ENCODE measurements at regions not wholly inside any gene's neighbourhood (a gene's known extent, or its start where the extent isn't known, plus 50 kb on each side); places are given as distances from the start of the nearest gene placed in this dataset.

GRCh38 chr2:236430584-236430983 lies 139.0 kb upstream of the ACKR3 start:
- no peak overlapping the region for H2AFZ ChIP-seq (ENCODE audit: low read depth, low read length)
- no peaks in the 10 kb centered on the region for H3K79me2 ChIP-seq (replicated peaks; ENCODE audit: insufficient read depth, low read length)
- H3K4me2 ChIP-seq (ENCODE audit: low read length): no peak overlapping the region
- H3K27ac ChIP-seq (ENCODE audit: low read length): no peak overlapping the region
- H3K9me3 ChIP-seq (ENCODE audit: low read length): peaks cover 5% of the 10 kb centered on the region
- TF ChIP-seq POLR2AphosphoS5 (IDR thresholded peaks at IDR 0.05) (no peak), SMC3 (conservative IDR thresholded peaks at IDR 0.05; ENCODE audit: poor library complexity) (no peak), REST (IDR thresholded peaks at IDR 0.05; ENCODE audit: borderline replicate concordance) (no peak), EP300 (conservative IDR thresholded peaks at IDR 0.05; ENCODE audit: poor library complexity, severe bottlenecking) (no peak), TAF1 (IDR thresholded peaks at IDR 0.05; ENCODE audit: low read depth) (no peak), EZH2 (IDR thresholded peaks at IDR 0.05; ENCODE audit: borderline replicate concordance, insufficient read depth, low read length, poor library complexity, severe bottlenecking) (no peak), MXI1 (conservative IDR thresholded peaks at IDR 0.05; ENCODE audit: poor library complexity, severe bottlenecking) (no peak), RAD21 (conservative IDR thresholded peaks at IDR 0.05) (no peak)
- H3K9ac ChIP-seq (ENCODE audit: low read length): no peak overlapping the region
- H4K20me1 ChIP-seq (ENCODE audit: insufficient read depth): no peaks in the 10 kb centered on the region
- no peak overlapping the region for H3K4me3 ChIP-seq (ENCODE audit: low read length)
- no peaks in the 10 kb centered on the region for H3K36me3 ChIP-seq (ENCODE audit: insufficient read depth, low read length)
- H3K27me3 ChIP-seq (ENCODE audit: insufficient read depth, low read depth, low read length): peaks cover 3% of the 10 kb centered on the region
- H3F3A ChIP-seq (ENCODE audit: insufficient read depth, low read length, poor library complexity, severe bottlenecking): no peaks in the 10 kb centered on the region
- no peaks in the 10 kb centered on the region for H3K9me2 ChIP-seq (ENCODE audit: insufficient read depth, low read length)

- Histone ChIP-seq H3K4me2 (ENCODE audit: low read length) (no peak overlapping the region), H3K9ac (ENCODE audit: low read length) (no peak overlapping the region), H3K9me2 (ENCODE audit: insufficient read depth, low read length) (no peaks in the 10 kb centered on the region), H3K27ac (ENCODE audit: low read length) (no peak overlapping the region), H2AFZ (ENCODE audit: low read depth, low read length) (no peak overlapping the region), H3K36me3 (ENCODE audit: insufficient read depth, low read length) (no peaks in the 10 kb centered on the region), H4K20me1 (ENCODE audit: insufficient read depth) (no peaks in the 10 kb centered on the region), H3K79me2 (replicated peaks; ENCODE audit: insufficient read depth, low read length) (no peaks in the 10 kb centered on the region), H3K27me3 (ENCODE audit: insufficient read depth, low read depth, low read length) (peaks cover 3% of the 10 kb centered on the region), H3K9me3 (ENCODE audit: low read length) (no peaks in the 10 kb centered on the region), H3K4me3 (ENCODE audit: low read length) (no peak overlapping the region), H3F3A (ENCODE audit: insufficient read depth, low read length, poor library complexity, severe bottlenecking) (no peaks in the 10 kb centered on the region)
- TF ChIP-seq EZH2 (IDR thresholded peaks at IDR 0.05; ENCODE audit: borderline replicate concordance, insufficient read depth, low read length, poor library complexity, severe bottlenecking) (no peak), TAF1 (IDR thresholded peaks at IDR 0.05; ENCODE audit: low read depth) (no peak), POLR2AphosphoS5 (IDR thresholded peaks at IDR 0.05) (peak; percentile 20), SMC3 (conservative IDR thresholded peaks at IDR 0.05; ENCODE audit: poor library complexity) (no peak), RAD21 (conservative IDR thresholded peaks at IDR 0.05) (no peak), EP300 (conservative IDR thresholded peaks at IDR 0.05; ENCODE audit: poor library complexity, severe bottlenecking) (no peak), REST (IDR thresholded peaks at IDR 0.05; ENCODE audit: borderline replicate concordance) (no peak), CTCF (IDR thresholded peaks at IDR 0.05; ENCODE audit: poor library complexity, severe bottlenecking) (no peak)
Observed at GRCh38 chr2:236434593-236434992, 135.0 kb upstream of the ACKR3 start.

Measured in neural cell (in vitro differentiated cells).